BJ (cell line): ENCODE measurements at regions not wholly inside any gene's neighbourhood (a gene's known extent, or its start where the extent isn't known, plus 50 kb on each side); places are given as distances from the start of the nearest gene placed in this dataset.
A peak's percentile ranks its signal among the peaks of the same experiment; 100 is the strongest.

Source experiments
- CTCF ChIA-PET: fragments of 350-600 bp; formaldehyde crosslinking; extraction: SDS; loops from one replicate; lab custom pipeline; 2021; ENCODE audit warnings: antibody characterized with exemption, inconsistent platforms; lab: Yijun Ruan, JAX
- POLR2A ChIA-PET: fragments of 300-600 bp; sonication (Branson Sonifier 250); formaldehyde crosslinking; extraction: SDS; loops from one replicate; lab custom pipeline; 2021; ENCODE audit warnings: antibody characterized with exemption; lab: Charles Lee
- DNase-seq: peaks from one replicate; pipeline ENCODE4 v3.0.0-alpha.2; 2011; ENCODE audit warnings: low read depth
- H3K27me3 ChIP-seq: 2 replicates; pipeline ENCODE4 v1.6.0; 2011; ENCODE audit warnings: low read length; ENCODE audit not compliant: control insufficient read depth, insufficient read depth
- H3K36me3 ChIP-seq: 2 replicates; pipeline ENCODE4 v1.5.1; 2011; ENCODE audit warnings: low read length; ENCODE audit not compliant: control insufficient read depth, insufficient read depth
- H3K4me3 ChIP-seq: 2 replicates; pipeline ENCODE4 v1.5.1; 2011; ENCODE audit warnings: low read depth, mild to moderate bottlenecking, control low read depth, low read length
- TF ChIP-seq, protein P1 (sequence below): IDR thresholded peaks from 2 replicates; pipeline ENCODE4 v1.5.1; 2011; ENCODE audit warnings: low read depth, mild to moderate bottlenecking, control low read depth, inconsistent platforms, low read length, moderate library complexity; ENCODE audit not compliant: insufficient read depth

DNA sequence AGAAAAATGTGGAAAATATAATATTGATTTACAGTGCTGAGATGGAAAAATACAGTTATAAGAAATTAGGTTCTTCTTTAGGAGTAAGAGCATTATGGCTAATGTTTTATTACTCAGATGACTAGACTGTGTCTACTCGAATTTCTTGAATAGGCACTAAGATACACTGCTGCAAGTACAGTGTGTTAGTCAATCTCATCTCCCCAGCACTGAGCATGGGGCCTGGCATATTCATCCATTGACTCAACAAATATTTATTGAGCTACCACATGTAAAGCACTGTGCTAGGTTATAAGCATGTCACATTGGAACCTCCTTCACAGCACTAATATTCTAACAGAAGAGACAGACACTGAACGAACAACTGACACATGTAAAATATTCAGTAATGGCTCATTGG is 242.5 kb upstream of the GPC6 start:
- no peaks in the 10 kb centered on the region for H3K36me3 ChIP-seq
- DNase-seq = no peak
- CTCF ChIA-PET = no interaction called here
- no peak overlapping the region for H3K4me3 ChIP-seq
- TF ChIP-seq, protein P1, sequence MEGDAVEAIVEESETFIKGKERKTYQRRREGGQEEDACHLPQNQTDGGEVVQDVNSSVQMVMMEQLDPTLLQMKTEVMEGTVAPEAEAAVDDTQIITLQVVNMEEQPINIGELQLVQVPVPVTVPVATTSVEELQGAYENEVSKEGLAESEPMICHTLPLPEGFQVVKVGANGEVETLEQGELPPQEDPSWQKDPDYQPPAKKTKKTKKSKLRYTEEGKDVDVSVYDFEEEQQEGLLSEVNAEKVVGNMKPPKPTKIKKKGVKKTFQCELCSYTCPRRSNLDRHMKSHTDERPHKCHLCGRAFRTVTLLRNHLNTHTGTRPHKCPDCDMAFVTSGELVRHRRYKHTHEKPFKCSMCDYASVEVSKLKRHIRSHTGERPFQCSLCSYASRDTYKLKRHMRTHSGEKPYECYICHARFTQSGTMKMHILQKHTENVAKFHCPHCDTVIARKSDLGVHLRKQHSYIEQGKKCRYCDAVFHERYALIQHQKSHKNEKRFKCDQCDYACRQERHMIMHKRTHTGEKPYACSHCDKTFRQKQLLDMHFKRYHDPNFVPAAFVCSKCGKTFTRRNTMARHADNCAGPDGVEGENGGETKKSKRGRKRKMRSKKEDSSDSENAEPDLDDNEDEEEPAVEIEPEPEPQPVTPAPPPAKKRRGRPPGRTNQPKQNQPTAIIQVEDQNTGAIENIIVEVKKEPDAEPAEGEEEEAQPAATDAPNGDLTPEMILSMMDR = no peak
- POLR2A ChIA-PET = no interaction called here
- no peaks in the 10 kb centered on the region for H3K27me3 ChIP-seq

DNA sequence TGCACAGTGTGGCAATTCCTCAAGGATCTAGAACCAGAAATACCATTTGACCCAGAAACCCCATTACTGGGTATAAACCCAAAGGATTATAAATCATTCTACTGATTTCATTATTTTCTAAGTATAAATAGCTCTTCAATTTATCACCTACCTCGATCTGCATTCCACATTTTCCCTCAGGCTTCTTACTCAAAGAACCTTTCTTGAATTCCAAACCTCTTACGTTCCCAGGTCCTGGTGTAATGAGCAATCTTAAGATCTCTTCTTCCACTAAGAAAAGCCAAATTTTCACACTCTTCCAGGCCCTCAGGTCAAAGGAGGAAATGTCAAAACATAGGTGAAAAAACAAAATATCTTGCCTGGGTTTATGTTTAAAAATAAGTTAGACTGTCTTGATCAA is 237.3 kb upstream of the GPC6 start:
- POLR2A ChIA-PET = no interaction called here
- no peaks in the 10 kb centered on the region for H3K36me3 ChIP-seq
- TF ChIP-seq, protein P1 = no peak
- H3K27me3 ChIP-seq = no peaks in the 10 kb centered on the region
- CTCF ChIA-PET = no interaction called here
- H3K4me3 ChIP-seq = no peak overlapping the region
- no peak for DNase-seq

DNA sequence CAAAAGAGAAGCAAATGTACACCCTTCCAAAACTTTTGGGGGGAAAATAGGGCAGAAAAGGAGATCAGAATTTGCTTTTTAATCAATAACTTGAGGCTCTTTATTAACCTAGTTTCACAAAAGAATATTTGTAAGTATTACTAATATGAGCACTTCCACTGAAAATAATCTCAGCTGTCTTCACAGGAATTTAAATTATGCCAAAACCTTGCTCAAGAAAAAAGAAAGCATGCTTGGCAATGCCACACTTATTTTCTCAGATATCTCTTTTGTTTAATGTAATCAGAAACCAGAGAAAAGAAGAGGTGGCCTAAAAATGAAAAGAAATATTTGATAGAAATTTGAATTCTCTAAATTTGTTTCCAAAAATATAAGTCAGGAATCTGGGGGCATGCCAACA is 234.9 kb upstream of the GPC6 start:
- Histone ChIP-seq H3K36me3 (no peaks in the 10 kb centered on the region), H3K27me3 (no peaks in the 10 kb centered on the region), H3K4me3 (no peak overlapping the region)
- DNase-seq = no peak
- CTCF ChIA-PET = no interaction called here
- POLR2A ChIA-PET = no interaction called here
- TF ChIP-seq, protein P1 = no peak

DNA sequence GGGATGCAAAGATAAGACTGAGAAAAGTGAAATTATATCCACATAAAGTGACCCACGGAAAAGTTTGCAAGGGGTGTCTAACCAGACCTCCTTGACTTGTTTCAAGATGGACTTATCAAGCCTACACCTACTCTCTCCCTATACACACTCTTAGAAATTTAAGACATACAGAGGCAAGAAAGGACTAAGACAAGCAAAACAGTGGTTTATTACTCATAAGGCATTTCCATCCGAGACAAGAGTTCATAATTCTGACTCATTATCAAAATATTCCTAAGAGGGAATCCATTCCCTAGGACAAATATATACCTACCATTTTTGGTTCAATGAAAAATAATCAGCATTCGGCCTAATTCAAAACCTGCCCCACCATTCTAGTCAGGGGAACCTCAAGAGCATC is 232.6 kb upstream of the GPC6 start:
- Histone ChIP-seq H3K4me3 (no peak overlapping the region), H3K27me3 (no peaks in the 10 kb centered on the region), H3K36me3 (no peaks in the 10 kb centered on the region)
- TF ChIP-seq, protein P1 = no peak
- POLR2A ChIA-PET = no interaction called here
- CTCF ChIA-PET = no interaction called here
- DNase-seq = no peak

DNA sequence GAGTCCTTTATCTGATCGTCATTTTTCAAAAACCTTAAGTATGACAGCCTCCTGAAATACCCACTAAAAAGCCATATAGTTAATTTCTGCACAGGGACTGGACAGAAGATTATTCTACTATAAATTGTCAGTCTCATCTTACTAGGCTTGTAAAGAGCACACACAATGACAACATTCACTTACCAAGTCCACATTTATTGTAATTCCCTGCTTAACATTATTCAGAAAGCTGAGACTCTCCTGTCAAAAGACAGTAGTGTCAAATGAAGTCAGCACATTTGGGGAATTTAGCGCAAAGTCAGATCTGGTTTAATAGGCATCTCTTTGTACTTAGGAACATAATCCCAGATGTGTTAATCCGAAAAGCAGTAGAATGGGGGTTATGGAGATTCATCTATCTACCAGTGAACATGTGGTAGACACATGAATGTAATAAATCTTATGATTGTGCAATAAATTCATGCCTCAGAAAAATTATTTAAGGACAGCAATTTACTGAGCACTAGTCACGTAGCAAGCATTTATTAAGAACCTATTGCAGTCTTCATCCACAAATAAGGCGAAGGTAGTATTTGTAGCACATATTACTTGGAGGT is 224.6 kb upstream of the GPC6 start:
- no peaks in the 10 kb centered on the region for H3K27me3 ChIP-seq
- H3K36me3 ChIP-seq = no peaks in the 10 kb centered on the region
- DNase-seq = peak; percentile 1
- TF ChIP-seq, protein P1 = no peak
- H3K4me3 ChIP-seq = no peak overlapping the region
- CTCF ChIA-PET = no interaction called here
- POLR2A ChIA-PET = no interaction called here
